Anterior cingulate cortex (tissue), 58 donors: ENCODE measurements at regions not wholly inside any gene's neighbourhood (a gene's known extent, or its start where the extent isn't known, plus 50 kb on each side); places are given as distances from the start of the nearest gene placed in this dataset.
"Not testable (repeated sequence)": the region's sequence is repeated elsewhere in the genome, so short reads cannot be mapped to it uniquely, and the experiment has no call there.

Experiments used
- DNase-seq, 58 donors: peaks; one replicate each; lab custom pipeline; 2025; lab: John Stamatoyannopoulos, UW

DNA sequence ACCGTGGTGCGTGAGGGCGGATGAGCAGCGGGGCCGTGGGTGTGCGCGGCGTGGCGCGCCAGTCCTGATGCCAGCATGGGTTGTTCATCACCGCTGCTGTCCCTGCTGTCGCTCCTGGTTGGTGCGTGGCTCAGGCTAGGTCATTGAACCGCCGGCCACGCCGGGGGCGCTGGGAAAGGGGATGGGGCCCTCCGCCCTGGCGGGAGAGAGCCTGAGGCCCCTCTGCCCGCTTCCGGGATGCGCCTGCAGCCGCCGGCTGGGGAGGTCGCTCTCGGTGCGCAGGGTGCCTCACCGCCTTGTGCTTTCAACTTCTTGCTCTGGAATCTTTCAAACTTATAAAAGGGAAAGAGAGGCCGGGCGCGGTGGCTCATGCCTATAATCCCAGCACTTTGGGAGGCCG lies 68.5 kb upstream of the ERV3-1 start:
- not testable (repeated sequence) for DNase-seq

DNA sequence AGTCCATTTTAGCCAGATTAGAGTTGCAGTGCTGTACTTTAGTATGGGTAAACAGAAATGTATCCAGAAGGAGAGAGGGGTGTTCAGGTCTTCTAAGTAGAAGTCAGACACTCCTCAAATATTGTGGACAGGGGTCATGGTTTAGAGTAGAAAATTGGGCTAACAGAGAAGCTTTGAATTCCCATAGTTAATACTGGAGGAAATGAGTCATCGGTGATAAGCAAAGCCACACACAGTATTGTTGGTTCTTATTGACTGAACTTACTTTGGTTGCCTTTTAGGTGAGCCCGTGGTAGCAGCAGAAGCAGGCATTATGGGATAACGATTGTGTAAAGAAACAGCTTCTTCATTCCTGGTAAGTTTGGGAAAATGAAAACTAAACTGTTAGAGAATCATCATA lies 66.7 kb upstream of the ERV3-1 start:
- not testable (repeated sequence) for DNase-seq

DNA sequence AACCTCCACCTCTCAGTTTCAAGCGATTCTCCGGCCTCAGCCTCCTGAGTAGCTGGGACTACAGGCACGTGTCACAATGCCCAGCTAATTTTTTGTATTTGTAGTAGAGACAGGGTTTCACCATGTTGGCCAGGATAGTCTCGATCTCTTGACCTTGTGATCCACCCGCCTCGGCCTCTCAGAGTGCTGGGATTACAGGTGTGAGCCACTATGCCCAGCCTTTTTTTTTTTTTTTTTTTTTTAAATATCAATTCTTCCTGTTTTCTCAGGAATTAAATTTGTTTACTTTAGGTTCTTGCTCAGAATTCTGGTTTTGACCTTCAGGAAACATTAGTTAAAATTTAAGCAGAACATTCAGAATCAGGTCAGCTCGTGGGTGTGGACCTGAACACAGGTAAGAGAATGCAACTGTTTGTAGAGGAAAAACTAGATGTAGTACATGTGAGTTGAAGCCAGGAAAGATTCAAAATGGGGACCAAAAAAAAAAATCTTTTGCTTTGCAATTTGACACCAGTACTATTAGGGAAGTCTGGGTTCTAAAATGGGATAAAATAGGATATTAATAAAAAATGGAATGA lies 65.5 kb upstream of the ERV3-1 start:
- not testable (repeated sequence) for DNase-seq

DNA sequence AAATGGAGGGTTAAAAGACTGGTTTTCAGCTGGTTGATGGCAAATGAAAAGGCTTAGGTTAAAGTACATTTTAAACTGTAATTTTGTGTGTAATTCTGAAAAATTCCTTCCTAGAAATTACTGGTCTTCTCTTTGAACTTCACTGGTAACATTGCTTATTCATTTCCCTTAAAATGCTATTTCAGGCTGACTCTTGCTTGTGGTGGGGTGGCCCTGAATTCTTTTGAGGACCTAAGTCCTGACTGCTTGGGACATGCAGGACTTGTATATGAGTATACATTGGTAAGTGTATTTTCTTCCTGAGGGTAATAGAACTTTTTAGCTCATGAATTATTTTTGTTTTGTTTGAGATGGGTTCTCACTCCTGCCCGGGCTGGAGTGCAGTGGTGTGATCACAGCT lies 63.0 kb upstream of the ERV3-1 start:
- DNase-seq, result not testable (repeated sequence)

DNA sequence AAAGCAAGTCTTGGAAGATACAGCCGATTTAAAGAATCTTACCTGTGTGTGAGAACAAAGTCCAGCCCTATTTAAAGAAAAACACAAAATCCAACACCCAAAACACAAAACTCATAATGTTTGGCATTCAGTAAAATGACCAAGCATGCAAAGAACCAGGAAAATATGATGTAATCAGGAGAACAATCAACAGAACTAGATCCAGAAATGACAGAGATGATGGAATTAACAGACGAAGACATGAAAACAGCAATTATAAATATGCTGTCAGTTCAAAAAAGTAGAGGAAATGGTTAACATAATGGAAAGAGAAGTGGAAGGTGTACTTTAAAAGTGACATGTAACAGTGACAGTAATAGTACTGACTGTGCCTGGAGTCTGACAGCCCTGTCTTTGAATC lies 56.1 kb upstream of the ERV3-1 start:
- not testable (repeated sequence) for DNase-seq

DNA sequence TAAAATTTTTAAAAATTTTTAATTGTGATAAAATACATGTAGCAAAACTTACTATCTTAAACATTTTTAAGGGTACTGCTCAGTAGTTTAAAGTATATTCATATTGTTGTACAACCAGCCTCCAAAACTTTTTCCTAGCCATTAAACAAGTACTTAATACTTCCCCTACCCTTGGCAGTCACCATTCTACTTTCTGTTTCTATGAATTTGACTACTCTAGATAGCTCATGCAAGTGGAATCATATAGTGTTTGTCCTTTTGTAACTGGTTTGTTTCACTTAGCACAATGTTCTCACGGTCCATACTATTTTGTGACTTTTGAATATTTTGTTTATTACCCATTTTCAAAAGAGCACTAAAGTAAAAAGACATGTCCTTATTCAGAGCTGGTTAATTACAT lies 52.8 kb upstream of the ERV3-1 start:
- DNase-seq, result not testable (repeated sequence)
